ENCODE measurements at regions not wholly inside any gene's neighbourhood (a gene's known extent, or its start where the extent isn't known, plus 50 kb on each side); places are given as distances from the start of the nearest gene placed in this dataset.

- DNase-seq, result no peak
Measured at GRCh38 chr6:120614723-120615122, 719.6 kb downstream of the TBC1D32 start.

GRCh38 chr6:120608826-120609225 lies 725.5 kb downstream of the TBC1D32 start:
- no peak for DNase-seq

GRCh38 chr6:120606743-120607142 lies 727.5 kb downstream of the TBC1D32 start:
- DNase-seq, result no peak

- DNase-seq, result no peak
Measured at GRCh38 chr6:120604510-120604909, 729.8 kb downstream of the TBC1D32 start.

- DNase-seq, result no peak
Measured at GRCh38 chr6:120590611-120591010, 743.7 kb downstream of the TBC1D32 start.

- DNase-seq, result no peak
Measured at GRCh38 chr6:120588424-120588823, 745.9 kb downstream of the TBC1D32 start.

GRCh38 chr6:120587381-120587780 lies 746.9 kb downstream of the TBC1D32 start:
- no peak for DNase-seq

GRCh38 chr6:120584111-120584760 lies 750.0 kb downstream of the TBC1D32 start:
- no peak for DNase-seq

- DNase-seq, result no peak
Measured at GRCh38 chr6:120576061-120576460, 758.2 kb downstream of the TBC1D32 start.

- no peak for DNase-seq
Measured at GRCh38 chr6:120569714-120570113, 764.6 kb downstream of the TBC1D32 start.

- DNase-seq, result no peak
Measured at GRCh38 chr6:120564779-120565178, 769.5 kb downstream of the TBC1D32 start.

- no peak for DNase-seq
Measured at GRCh38 chr6:120558294-120558693, 776.0 kb downstream of the TBC1D32 start.

GRCh38 chr6:120557554-120557953 lies 776.7 kb downstream of the TBC1D32 start:
- no peak for DNase-seq

GRCh38 chr6:120556491-120556890 lies 777.8 kb downstream of the TBC1D32 start:
- DNase-seq, result no peak

GRCh38 chr6:120553353-120553752 lies 780.9 kb downstream of the TBC1D32 start:
- no peak for DNase-seq

GRCh38 chr6:120545353-120545752 lies 788.9 kb downstream of the TBC1D32 start:
- no peak for DNase-seq

- DNase-seq, result no peak
Measured at GRCh38 chr6:120534954-120535353, 799.3 kb downstream of the TBC1D32 start.

GRCh38 chr6:120526576-120526975 lies 807.7 kb downstream of the TBC1D32 start:
- DNase-seq, result no peak

GRCh38 chr6:120514544-120514943 lies 819.7 kb downstream of the TBC1D32 start:
- DNase-seq, result no peak

- DNase-seq, result no peak
Measured at GRCh38 chr6:120511712-120512111, 822.6 kb downstream of the TBC1D32 start.

- DNase-seq, result no peak
Measured at GRCh38 chr6:120498711-120499110, 835.6 kb downstream of the TBC1D32 start.

- DNase-seq, result no peak
Measured at GRCh38 chr6:120496661-120497060, 837.6 kb downstream of the TBC1D32 start.

- no peak for DNase-seq
Measured at GRCh38 chr6:120493505-120493904, 840.8 kb downstream of the TBC1D32 start.

GRCh38 chr6:120489941-120490340 lies 844.3 kb downstream of the TBC1D32 start:
- no peak for DNase-seq

- no peak for DNase-seq
Measured at GRCh38 chr6:120484146-120484545, 850.1 kb downstream of the TBC1D32 start.
